ENCODE measurements at regions not wholly inside any gene's neighbourhood (a gene's known extent, or its start where the extent isn't known, plus 50 kb on each side); places are given as distances from the start of the nearest gene placed in this dataset.

GRCh38 chr9:21730899-21731298, 71.5 kb upstream of the MTAP start:
- no peaks in the 10 kb centered on the region for H3K4me1 ChIP-seq
- no peaks in the 10 kb centered on the region for H3K36me3 ChIP-seq
- no peaks in the 10 kb centered on the region for H3K9me3 ChIP-seq
- H3K27me3 ChIP-seq = peaks cover 0 to 5% (median 0%) of the 10 kb centered on the region in 7 donors
- H3K4me3 ChIP-seq = no peak overlapping the region
- TF ChIP-seq CTCF (IDR thresholded peaks at IDR 0.05) = no peak
- H3K27ac ChIP-seq = no peak overlapping the region
- DNase-seq (no peak), ATAC-seq (no peak)
- intact Hi-C loops (cut with DNase I) = loop anchor here in 1 of 10 donors (10.0 kb wide), 1 partner anchor 56 kb away; no protein-coding TSS in a partner anchor
- 46 to 56% methylated on average over 1 of the region's 1 CpG for WGBS, 2 donors

- ATAC-seq (no peak), DNase-seq (no peak)
- intact Hi-C loops (cut with DNase I) = no loop called here
- H3K9me3 ChIP-seq = no peaks in the 10 kb centered on the region
- no peak overlapping the region for H3K27ac ChIP-seq
- peaks cover 0 to 11% (median 0%) of the 10 kb centered on the region in 9 donors for H3K4me1 ChIP-seq
- TF ChIP-seq CTCF (IDR thresholded peaks at IDR 0.05) = no peak
- H3K4me3 ChIP-seq = no peak overlapping the region
- peaks cover 0 to 6% (median 4%) of the 10 kb centered on the region in 7 donors for H3K27me3 ChIP-seq
- no peaks in the 10 kb centered on the region for H3K36me3 ChIP-seq
Measured at GRCh38 chr9:21741151-21741550, 61.3 kb upstream of the MTAP start.

- no peaks in the 10 kb centered on the region for H3K36me3 ChIP-seq
- H3K4me1 ChIP-seq = peaks cover 0 to 11% (median 0%) of the 10 kb centered on the region in 9 donors
- DNase-seq (no peak), ATAC-seq (no peak)
- TF ChIP-seq CTCF (IDR thresholded peaks at IDR 0.05) = no peak
- no peak overlapping the region for H3K27ac ChIP-seq
- no peaks in the 10 kb centered on the region for H3K9me3 ChIP-seq
- peaks cover 0 to 10% (median 0%) of the 10 kb centered on the region in 7 donors for H3K27me3 ChIP-seq
- WGBS, 2 donors = 17 to 19% methylated on average over 3 of the region's 3 CpGs
- no peak overlapping the region for H3K4me3 ChIP-seq
- intact Hi-C loops (cut with DNase I) = no loop called here
Measured at GRCh38 chr9:21744320-21744719, 58.1 kb upstream of the MTAP start.

- DNase-seq (no peak), ATAC-seq (peak in 1 of 8 donors; percentile 84)
- Histone ChIP-seq H3K27ac (no peak overlapping the region), H3K27me3 (peaks cover 0 to 11% (median 0%) of the 10 kb centered on the region in 7 donors), H3K4me1 (peaks cover 0 to 11% (median 0%) of the 10 kb centered on the region in 9 donors), H3K9me3 (no peaks in the 10 kb centered on the region), H3K4me3 (no peak overlapping the region), H3K36me3 (no peaks in the 10 kb centered on the region)
- intact Hi-C loops (cut with DNase I) = no loop called here
- no peak for TF ChIP-seq CTCF (IDR thresholded peaks at IDR 0.05)
Measured at GRCh38 chr9:21744841-21745240, 57.6 kb upstream of the MTAP start.

All from heart right ventricle (tissue), 16 donors.